ENCODE measurements at regions not wholly inside any gene's neighbourhood (a gene's known extent, or its start where the extent isn't known, plus 50 kb on each side); places are given as distances from the start of the nearest gene placed in this dataset.

DNA sequence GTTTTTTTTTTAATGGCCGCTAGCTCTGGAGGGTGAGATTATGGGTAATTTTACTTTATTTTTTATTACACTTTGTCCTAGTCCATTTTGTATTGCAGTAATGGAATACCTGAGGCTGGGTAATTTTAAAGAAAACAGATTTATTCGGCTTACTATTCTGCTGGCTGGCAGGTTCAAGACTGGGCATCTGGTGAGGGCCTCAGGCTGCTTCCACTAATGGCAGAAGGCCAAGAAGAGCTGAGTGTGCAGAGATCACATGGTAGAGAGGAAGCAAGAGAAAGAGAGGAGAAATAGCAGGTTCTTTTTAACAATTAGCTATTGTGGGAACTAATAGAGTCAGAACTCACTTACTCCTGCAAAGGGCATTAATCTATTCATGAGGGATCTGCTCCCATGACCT, 52.4 kb upstream of the ARHGAP28 start (continued):
- no peak for TF ChIP-seq RAD51 (IDR thresholded peaks at IDR 0.05; ENCODE audit: borderline replicate concordance, low read depth)
- TF ChIP-seq TRIM24 (IDR thresholded peaks at IDR 0.05) = 0 out of 4 replicates have a peak, but pooled peaks of 1 of the 2 experiments have one; percentile 51
- TF ChIP-seq, protein P1, sequence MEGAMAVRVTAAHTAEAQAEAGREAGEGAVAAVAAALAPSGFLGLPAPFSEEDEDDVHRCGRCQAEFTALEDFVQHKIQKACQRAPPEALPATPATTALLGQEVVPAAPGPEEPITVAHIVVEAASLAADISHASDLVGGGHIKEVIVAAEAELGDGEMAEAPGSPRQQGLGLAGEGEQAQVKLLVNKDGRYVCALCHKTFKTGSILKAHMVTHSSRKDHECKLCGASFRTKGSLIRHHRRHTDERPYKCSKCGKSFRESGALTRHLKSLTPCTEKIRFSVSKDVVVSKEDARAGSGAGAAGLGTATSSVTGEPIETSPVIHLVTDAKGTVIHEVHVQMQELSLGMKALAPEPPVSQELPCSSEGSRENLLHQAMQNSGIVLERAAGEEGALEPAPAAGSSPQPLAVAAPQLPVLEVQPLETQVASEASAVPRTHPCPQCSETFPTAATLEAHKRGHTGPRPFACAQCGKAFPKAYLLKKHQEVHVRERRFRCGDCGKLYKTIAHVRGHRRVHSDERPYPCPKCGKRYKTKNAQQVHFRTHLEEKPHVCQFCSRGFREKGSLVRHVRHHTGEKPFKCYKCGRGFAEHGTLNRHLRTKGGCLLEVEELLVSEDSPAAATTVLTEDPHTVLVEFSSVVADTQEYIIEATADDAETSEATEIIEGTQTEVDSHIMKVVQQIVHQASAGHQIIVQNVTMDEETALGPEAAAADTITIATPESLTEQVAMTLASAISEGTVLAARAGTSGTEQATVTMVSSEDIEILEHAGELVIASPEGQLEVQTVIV (CRISPR knock-in tag; IDR thresholded peaks at IDR 0.05; ENCODE audit: borderline replicate concordance) = no peak
- no peak for TF ChIP-seq OTX1 (CRISPR knock-in tag; IDR thresholded peaks at IDR 0.05)
- TF ChIP-seq ZNF717 (CRISPR knock-in tag; IDR thresholded peaks at IDR 0.05) = no peak
- no peak for TF ChIP-seq ZNF79 (CRISPR knock-in tag; IDR thresholded peaks at IDR 0.05; ENCODE audit: low read depth)
- no peak for TF ChIP-seq MCM2 (IDR thresholded peaks at IDR 0.05; ENCODE audit: low read depth)
- no peak for TF ChIP-seq ZNF766 (CRISPR knock-in tag; conservative IDR thresholded peaks at IDR 0.05)
- TF ChIP-seq, protein P2, sequence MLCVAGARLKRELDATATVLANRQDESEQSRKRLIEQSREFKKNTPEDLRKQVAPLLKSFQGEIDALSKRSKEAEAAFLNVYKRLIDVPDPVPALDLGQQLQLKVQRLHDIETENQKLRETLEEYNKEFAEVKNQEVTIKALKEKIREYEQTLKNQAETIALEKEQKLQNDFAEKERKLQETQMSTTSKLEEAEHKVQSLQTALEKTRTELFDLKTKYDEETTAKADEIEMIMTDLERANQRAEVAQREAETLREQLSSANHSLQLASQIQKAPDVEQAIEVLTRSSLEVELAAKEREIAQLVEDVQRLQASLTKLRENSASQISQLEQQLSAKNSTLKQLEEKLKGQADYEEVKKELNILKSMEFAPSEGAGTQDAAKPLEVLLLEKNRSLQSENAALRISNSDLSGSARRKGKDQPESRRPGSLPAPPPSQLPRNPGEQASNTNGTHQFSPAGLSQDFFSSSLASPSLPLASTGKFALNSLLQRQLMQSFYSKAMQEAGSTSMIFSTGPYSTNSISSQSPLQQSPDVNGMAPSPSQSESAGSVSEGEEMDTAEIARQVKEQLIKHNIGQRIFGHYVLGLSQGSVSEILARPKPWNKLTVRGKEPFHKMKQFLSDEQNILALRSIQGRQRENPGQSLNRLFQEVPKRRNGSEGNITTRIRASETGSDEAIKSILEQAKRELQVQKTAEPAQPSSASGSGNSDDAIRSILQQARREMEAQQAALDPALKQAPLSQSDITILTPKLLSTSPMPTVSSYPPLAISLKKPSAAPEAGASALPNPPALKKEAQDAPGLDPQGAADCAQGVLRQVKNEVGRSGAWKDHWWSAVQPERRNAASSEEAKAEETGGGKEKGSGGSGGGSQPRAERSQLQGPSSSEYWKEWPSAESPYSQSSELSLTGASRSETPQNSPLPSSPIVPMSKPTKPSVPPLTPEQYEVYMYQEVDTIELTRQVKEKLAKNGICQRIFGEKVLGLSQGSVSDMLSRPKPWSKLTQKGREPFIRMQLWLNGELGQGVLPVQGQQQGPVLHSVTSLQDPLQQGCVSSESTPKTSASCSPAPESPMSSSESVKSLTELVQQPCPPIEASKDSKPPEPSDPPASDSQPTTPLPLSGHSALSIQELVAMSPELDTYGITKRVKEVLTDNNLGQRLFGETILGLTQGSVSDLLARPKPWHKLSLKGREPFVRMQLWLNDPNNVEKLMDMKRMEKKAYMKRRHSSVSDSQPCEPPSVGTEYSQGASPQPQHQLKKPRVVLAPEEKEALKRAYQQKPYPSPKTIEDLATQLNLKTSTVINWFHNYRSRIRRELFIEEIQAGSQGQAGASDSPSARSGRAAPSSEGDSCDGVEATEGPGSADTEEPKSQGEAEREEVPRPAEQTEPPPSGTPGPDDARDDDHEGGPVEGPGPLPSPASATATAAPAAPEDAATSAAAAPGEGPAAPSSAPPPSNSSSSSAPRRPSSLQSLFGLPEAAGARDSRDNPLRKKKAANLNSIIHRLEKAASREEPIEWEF (CRISPR knock-in tag; IDR thresholded peaks at IDR 0.05) = 0 out of 2 replicates have a peak, but pooled peaks have one; percentile 2
- TF ChIP-seq SMARCC2 (IDR thresholded peaks at IDR 0.05; ENCODE audit: low read depth) = no peak
- no peak for TF ChIP-seq EZH2 (IDR thresholded peaks at IDR 0.05; ENCODE audit: borderline replicate concordance, low read depth, low read length)
- TF ChIP-seq, protein P3, sequence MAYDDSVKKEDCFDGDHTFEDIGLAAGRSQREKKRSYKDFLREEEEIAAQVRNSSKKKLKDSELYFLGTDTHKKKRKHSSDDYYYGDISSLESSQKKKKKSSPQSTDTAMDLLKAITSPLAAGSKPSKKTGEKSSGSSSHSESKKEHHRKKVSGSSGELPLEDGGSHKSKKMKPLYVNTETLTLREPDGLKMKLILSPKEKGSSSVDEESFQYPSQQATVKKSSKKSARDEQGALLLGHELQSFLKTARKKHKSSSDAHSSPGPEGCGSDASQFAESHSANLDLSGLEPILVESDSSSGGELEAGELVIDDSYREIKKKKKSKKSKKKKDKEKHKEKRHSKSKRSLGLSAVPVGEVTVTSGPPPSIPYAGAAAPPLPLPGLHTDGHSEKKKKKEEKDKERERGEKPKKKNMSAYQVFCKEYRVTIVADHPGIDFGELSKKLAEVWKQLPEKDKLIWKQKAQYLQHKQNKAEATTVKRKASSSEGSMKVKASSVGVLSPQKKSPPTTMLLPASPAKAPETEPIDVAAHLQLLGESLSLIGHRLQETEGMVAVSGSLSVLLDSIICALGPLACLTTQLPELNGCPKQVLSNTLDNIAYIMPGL (CRISPR knock-in tag; IDR thresholded peaks at IDR 0.05) = no peak
- TF ChIP-seq, protein P4, sequence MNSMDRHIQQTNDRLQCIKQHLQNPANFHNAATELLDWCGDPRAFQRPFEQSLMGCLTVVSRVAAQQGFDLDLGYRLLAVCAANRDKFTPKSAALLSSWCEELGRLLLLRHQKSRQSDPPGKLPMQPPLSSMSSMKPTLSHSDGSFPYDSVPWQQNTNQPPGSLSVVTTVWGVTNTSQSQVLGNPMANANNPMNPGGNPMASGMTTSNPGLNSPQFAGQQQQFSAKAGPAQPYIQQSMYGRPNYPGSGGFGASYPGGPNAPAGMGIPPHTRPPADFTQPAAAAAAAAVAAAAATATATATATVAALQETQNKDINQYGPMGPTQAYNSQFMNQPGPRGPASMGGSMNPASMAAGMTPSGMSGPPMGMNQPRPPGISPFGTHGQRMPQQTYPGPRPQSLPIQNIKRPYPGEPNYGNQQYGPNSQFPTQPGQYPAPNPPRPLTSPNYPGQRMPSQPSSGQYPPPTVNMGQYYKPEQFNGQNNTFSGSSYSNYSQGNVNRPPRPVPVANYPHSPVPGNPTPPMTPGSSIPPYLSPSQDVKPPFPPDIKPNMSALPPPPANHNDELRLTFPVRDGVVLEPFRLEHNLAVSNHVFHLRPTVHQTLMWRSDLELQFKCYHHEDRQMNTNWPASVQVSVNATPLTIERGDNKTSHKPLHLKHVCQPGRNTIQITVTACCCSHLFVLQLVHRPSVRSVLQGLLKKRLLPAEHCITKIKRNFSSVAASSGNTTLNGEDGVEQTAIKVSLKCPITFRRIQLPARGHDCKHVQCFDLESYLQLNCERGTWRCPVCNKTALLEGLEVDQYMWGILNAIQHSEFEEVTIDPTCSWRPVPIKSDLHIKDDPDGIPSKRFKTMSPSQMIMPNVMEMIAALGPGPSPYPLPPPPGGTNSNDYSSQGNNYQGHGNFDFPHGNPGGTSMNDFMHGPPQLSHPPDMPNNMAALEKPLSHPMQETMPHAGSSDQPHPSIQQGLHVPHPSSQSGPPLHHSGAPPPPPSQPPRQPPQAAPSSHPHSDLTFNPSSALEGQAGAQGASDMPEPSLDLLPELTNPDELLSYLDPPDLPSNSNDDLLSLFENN (IDR thresholded peaks at IDR 0.05; ENCODE audit: low read depth in 2 of 2, low read length in 2 of 2) = no peak
